NCI-H446 (cell line): ENCODE measurements at regions not wholly inside any gene's neighbourhood (a gene's known extent, or its start where the extent isn't known, plus 50 kb on each side); places are given as distances from the start of the nearest gene placed in this dataset.
A peak's percentile ranks its signal among the peaks of the same experiment; 100 is the strongest.
"Not testable (repeated sequence)": the region's sequence is repeated elsewhere in the genome, so short reads cannot be mapped to it uniquely, and the experiment has no call there.

Experiments used
- DNase-seq, 2 experiments: peaks; one replicate each; lab custom pipeline; 2025; lab: John Stamatoyannopoulos, UW

DNA sequence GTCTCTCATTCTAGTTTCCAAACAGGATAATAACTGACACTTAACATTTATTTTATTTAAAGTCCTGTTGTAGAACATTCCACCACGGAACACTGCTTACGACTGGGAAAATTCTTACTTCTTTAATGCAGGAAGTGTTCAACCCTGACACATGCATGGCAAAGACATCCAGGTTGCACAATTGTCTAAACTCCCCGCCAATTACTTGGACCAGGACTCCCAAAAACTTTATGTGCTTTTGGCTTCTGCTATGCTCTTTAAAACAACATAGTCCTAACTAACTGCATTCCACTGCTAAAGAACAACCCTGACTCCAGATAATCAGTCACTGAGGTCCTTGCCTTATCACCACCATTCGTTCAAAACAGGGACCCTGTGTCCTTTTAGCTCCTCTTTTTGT lies 995.8 kb downstream of the LTN1 start:
- DNase-seq, result not testable (repeated sequence)

DNA sequence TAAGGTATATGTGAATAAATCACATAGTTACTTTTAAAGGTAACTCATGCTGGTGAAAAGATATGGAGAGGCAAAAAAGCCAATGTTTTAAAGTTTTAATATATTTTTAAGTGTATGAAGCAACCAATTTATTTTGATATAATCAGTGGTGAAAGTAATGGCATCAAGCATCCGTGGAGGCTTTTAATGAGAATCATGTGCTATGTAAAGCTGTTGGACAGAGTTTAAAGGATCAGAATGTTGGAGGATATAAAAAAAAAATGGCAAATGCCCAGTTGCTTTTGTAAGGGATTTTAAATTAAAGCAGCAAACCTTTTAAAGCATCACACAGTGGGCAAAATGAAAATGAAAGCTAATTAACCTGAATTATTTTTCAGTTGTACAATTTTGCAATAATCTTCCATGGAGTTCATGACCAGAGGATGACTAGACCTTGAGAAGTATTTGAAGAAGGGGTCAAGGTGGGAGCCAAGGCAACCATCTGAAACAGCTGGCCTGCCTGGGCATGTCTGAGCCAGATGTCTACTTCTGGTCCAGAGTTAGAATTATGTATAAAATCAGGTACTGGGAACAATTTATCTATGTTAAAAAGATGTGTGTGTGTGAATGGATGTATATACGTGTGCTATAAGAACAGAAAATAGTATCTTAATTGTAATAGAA lies 1007.9 kb downstream of the LTN1 start:
- not testable (repeated sequence) for DNase-seq

DNA sequence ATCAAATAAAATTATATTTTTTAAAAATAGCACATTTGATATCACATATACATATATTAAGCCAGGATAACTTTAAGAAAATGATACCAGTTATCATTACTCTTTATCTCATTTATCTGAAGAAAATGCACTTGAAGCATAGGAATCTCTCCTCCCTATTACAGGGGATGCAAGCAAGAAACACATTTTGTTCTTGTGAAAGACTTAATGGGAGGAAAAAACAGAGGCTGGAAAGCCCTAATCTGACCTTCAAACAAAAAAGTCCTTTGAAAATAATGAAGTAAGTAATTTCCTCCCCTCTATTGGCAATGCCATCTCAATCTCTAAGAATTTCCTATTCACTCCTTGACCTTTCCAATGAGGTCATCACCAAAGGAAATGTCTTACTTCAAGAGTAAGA lies 1012.6 kb upstream of the ADAMTS5 start:
- DNase-seq, result not testable (repeated sequence)

DNA sequence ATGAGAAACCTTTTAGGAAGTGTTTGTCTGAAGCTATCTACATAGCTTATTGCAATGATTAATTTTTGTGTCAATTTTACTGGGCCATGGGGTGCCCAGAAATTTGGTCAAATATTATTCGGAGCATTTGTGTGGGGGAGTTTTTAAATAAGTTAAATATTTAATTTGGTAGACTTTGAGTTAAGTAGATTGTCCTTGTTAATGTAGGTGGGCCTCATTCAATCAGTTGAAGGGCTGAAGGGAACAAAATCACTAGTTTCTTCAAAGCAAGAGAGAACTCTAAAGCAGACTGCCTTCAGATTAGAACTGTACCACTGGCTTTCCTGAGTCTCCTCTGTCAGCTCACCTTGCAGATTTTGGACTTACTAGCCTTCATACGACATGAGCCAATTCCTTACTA lies 1008.6 kb upstream of the ADAMTS5 start:
- no peak for DNase-seq

DNA sequence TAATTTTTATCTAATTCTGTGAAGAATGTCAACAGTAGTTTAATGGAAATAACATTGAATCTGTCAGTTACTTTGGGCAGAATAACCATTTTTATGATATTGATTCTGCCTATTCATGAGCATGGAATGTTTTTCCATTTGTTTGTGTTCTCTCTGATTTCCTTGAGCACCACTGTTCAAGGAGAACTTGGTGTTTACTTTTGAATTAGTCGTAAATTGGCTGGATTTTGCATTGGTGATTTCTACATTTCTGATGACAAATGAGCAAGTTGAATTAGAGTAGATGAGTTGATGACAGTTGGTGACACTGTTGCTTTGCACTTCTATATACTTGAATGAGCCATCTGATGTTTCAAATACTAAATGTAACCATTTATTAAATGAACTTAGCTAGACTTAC lies 1007.3 kb upstream of the ADAMTS5 start:
- not testable (repeated sequence) for DNase-seq

DNA sequence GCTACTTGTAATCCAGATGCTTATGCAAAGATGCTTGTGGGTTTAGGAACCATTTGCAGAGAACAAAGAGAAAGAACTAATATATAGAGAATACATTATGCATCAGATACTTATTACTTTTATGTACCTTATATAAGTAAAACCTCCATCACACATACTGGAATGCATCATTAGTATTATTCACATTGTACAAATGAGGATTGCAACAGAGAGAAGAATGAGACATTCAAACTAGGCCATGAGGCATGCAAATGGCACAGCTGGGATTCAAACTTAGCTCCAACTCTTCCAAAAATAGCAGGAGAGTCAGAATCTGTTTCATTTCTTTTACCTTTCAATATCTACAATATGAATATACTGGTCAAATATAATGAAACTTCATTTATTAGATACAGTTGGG lies 1001.4 kb upstream of the ADAMTS5 start:
- DNase-seq, result not testable (repeated sequence)

DNA sequence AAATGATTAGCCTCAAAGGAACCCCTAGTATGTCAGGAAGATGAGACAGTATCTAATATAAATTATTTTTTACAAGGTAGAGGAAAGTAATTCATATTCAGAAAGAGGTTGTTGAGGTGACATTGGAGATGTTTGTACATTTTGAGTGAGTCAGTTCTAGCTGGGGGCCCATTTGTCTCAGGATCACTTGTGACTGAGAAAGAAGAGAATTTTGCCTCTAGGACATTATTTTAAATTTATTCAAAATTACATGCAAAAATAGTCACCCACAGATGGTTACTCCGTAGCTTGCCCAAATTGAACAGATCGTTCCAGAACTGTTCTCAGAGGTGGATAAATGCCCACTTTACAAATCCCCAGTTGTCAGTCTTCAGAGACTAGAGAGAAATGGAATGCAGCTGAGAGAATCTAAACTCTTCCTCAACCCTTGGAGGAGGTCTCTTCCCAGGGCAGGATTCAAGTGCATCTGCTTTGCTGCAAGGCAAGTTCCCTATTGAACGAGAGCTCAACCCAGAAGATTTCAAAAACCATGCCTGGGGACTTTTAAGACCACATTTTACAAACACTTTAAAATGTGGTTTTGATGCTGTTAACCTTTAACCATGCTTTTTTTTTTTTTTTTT lies 987.8 kb upstream of the ADAMTS5 start:
- no peak for DNase-seq

DNA sequence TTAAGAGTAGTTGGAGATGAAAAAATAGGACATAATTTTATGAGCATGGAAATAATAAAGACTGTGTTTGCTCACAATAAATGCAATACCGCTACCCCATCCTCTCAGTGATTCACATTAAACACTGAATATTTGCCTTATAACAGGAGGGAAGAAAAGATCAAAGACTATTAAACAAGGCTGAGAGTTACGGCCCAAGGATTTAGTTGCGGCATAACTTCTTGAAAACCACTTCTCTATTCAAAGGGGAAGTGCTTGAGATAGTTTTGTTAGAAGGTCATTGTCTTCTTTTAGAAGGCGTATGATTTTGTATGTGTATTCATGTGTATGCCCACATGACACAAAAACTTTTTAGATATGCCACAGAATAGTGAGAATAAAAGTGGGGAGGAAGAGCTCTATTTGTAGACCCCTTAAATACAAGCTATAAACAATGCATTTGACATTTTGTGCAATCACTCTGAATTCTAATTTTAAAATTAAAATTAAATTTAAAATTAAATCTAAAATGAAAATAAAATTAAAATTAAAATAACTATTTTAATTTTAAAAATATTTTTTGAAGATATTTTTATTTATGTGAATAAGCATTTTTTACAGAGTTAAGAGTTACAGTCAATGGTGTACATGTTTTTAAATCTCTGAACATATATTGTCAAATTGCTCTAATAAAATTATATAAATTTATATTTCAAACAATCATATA lies 986.6 kb upstream of the ADAMTS5 start:
- no peak for DNase-seq

DNA sequence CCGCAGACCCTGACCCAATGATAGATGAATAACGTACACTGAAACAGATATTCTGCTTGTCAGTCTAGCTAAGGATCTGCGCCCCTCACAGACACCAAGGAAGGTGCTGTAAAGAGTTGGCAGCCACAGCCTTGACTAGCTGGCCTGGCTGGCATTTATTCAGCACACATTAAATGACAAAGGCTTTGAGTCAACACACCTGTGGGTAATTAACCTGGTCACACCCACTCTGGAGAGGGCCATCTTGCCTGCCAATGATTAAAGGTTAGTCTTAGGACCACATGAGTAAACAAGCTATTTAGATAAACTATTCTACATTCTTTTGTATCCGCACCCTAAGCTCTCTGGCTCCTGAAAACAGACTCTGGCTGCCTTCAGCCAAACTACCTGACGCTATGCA lies 982.2 kb upstream of the ADAMTS5 start:
- DNase-seq, result not testable (repeated sequence)

DNA sequence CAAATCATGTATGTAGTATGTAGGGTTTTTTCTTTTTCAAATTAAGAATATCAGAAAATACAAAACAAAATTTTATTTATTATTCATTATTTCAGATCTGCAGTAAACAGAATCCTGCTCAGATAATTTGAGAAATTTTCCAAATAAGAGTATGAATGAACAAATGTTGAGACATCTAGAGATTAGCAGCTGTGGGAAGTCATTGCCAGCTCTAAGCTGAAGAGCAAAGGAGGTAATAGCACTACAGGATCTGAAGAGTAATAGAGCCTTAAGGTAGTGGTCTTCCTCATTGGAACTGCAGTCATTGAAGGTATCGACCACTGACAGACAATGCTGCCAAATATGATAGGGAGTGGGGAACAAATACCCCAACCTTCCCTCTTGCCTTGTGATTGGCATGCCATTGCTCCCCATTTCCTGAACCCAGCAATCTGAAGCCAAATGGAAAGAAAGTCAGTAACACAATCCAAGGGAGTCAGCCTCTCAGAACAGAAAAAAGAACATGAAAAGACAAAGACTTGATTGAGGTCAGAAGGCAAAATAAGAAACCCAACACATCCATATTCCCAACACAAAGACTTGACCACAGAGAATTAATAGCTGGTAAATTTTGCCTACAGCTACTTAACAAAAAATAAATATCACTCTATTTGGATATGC lies 963.4 kb upstream of the ADAMTS5 start:
- DNase-seq, result not testable (repeated sequence)

DNA sequence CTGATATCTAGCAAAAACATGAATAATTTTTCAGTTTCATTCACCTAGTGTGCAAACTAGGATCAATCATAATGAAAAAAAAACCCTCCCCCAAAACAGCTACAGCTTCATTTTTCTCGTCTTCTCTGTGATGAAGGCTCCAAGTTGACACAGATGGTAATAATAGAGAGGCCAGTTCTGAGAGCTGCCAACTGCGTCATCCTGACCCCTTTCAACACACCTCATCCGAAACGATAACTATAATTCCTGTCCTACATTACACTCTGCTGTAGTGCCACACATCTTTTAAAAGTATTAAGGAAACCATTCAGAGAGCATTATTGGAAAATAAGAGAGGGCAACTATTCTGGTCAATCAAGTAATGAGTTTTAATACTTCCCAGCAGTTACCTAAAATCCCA lies 962.3 kb upstream of the ADAMTS5 start:
- peak in 1 of 2 experiments; percentile 19 for DNase-seq

DNA sequence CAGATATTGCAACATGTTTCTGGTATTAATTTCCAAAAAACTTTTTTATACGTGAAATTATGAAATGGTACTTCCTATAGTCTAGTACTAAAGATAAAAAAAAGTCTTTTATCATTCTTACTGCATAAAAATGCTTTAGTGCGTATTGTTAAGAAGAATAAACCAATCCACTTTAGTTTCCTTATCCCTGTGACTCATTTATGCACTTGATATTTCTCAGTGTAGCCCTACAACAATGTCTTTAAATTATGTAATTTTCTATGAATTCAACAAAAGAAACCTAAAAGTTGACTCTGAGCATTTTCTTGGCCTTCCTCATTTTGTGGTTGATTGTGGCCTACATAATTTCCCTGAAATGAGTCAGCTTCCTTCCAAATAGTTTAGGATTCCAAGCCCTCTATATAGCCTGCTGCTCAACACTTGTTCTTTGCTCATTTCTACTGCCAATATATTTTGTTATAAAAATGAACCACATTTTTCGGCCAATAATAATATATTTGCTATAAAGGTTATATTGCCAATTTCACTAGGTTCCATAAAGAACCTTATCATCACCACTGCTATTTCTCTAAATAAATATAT lies 961.7 kb upstream of the ADAMTS5 start:
- DNase-seq, result not testable (repeated sequence)

DNA sequence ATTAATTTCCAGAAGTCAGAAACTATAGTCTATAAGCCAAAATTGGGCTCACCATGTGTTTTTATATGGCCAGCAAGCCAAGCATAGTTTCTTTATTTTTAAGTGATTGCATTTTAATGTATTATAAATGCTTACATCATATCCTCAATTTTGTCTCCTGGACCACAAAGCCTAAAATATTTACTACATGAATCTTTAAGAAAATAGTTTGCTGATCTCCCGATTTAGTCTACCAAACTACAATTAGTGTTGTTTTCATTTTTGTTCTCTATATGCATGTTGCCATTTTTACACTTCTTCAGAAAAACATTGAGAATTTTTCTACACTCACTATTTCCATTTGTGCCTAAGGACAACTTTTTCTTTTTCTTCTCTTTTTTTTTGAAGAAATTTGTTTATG lies 954.5 kb upstream of the ADAMTS5 start:
- DNase-seq, result not testable (repeated sequence)

DNA sequence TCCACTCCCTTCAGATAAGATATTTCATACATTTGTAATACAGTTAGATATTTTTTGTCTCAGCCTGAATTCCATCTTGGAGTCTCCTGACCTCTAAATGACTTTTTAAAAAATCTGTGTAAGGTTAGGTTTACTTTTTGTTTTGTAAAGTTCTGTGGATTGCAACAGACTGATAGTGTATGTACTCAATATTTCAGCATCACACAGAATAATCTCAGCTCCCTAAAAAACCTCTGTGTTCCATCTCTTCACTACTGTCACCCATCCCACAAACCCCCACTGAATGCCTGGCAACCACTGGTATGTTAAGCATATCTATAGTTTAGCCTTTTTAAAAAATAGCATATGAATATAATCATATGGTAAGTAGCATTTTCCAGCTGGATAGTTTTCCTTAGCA lies 951.1 kb upstream of the ADAMTS5 start:
- DNase-seq, result not testable (repeated sequence)

DNA sequence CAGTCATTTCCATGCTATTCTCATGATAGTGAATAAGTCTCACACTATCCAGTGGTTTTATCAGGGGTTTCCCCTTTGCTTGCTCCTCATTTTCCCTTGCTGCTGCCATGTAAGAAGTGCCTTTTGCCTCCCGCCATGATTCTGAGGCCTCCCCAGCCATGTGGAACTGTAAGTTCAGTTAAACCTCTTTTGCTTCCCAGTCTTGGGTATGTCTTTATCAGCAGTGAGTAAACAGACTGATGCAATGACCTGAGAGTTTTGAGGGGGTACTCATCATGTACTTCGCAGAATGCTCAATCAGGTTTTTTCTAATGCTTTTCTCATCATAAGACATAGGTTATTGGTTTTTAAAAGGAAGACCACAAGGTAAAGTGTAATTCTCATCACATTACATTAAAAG lies 949.4 kb upstream of the ADAMTS5 start:
- DNase-seq, result not testable (repeated sequence)

DNA sequence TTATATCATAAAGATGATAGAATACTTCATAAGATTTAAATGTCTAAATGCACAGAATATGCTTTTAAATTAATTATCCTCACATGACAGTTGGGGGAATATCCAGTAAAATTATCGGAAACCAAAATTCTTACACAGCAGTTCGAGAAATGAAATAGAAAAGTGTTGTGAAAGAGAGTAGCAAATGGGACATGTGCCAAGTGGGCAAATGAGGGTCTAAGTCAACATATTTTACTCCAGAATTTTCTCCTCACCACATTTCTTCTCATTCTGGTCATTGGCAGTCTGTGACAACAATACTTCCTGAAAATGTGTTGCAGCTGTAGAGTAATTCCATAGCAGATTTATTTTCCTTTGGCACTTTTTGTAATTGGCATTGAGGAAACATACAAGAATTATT lies 945.2 kb upstream of the ADAMTS5 start:
- not testable (repeated sequence) for DNase-seq

DNA sequence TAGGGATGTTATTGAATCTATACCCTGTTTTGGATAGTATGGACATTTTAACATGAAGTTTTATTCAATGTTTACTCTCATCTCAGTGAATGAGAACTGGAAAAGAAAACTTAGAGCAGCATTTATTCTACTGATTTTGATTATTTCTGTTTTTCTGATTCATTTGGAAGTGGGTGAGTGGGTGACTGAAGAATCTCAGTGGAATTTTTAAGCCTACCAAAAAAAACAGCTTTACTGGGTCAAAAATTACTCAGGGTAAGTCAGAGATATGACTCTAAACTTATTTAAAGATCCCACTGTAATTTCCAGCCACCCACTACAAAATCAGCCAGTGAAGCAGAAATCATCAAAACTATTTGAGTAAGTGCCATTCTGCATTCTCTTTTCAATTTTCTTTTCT lies 942.6 kb upstream of the ADAMTS5 start:
- DNase-seq, result not testable (repeated sequence)

DNA sequence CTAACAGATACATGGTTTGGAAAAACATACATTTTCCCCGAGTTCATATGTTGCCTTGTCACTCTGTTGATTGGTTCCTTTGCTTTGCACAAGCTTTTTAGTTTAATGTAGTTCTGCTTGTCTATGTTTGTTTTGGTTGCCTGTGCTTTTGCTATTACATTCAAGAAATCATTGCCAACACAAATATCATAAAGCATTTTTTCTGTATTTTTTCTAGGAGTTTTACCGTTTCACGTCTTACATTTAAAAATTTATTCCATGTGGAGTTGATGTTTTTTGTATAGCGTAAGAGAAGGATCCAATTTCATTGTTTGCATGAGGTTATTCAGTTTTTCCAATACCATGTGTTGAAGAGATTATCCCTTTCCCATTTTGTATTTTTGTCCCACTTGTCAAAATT lies 941.9 kb upstream of the ADAMTS5 start:
- not testable (repeated sequence) for DNase-seq

DNA sequence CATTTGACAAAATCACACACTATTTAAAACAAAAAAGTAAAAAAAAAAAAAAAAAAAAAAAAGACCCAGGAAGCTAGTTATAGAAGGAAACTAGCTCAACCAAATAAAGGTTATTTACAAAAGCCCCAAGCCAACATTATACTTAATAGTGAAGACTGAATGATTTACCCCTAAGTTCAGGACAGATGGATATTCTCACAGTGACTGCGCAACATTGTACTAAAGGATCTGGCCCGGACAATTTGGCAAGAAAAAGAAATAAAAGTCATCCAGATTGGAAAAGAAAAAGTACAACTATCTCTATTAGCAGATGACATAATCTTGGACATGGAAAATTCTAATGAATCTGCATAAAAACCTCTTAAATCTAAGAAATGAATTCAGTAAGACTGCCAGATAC lies 936.0 kb upstream of the ADAMTS5 start:
- DNase-seq, result peak; percentile 23 to 57

DNA sequence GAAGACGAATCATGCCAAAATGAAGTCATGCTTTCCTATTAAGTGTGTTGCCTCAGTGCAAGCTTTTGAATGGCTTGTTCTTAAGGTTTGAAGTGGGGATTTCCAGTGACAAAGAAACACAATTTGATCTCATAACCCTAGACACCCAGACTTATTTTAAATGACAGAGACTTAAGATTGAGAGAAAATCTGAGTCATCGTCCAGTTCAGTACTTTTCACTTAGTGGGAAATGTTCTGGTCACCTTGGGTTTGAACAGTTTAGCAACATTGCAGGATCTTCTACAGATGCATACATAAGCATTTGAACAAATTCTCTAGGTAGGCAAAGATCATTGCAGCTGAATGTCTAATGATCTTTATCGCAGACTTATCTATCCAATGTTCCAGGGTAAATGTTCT lies 926.7 kb upstream of the ADAMTS5 start:
- DNase-seq, result not testable (repeated sequence)

DNA sequence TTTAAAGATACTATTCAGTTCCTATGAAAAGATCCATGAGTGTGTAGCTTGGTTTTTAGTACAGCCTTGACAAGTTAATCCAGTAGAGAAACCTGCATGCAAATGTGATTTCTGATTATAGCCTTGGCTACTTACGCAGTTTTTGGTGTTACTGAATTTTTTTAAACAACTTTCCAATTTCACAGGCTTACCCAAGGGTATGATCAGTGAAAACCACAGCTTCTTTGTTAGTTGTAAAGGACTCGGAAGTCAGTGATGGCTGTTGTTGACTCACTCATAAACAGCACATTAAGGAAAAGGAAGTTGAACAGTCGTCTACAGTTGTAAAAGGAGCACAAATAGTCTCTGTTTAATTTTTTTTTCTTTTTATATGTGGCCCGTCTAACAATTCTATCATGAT lies 924.6 kb upstream of the ADAMTS5 start:
- not testable (repeated sequence) for DNase-seq

DNA sequence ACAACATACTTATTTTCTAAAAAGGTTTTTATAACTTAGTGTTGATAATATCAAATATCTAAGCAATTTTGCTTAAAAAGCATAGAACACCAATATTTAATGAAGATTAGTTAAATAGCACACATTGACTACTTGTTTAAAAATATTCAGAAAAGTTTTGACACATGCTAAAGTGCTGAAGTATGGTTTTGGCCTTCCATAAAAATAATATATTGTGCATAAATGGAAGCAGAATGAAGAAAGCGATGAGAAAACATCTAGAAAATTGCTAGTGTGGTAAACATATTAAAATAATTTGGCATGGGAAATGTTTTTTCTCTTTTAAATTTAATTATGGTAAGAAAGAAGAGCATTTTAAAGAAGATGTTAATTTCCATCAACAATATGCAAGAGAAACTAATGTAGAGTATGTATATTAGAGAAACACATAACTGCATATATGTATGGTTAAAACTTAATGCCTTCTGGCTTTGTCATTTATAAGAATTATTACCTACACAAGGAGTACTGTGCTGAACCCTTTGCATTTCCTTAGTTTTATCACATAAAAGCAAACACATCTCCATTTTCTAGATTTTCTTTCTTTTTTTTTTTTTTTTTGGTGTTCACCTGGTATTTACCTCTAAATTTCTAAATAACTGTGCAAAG lies 921.0 kb upstream of the ADAMTS5 start:
- DNase-seq, result not testable (repeated sequence)
